ENCODE measurements at regions not wholly inside any gene's neighbourhood (a gene's known extent, or its start where the extent isn't known, plus 50 kb on each side); places are given as distances from the start of the nearest gene placed in this dataset.

GRCh38 chr12:46908936-46909635 lies 83.3 kb upstream of the SLC38A4 start:
- intact Hi-C loops (cut with DNase I; ENCODE audit: low total_unique reads), result no loop called here
- Histone ChIP-seq H3K27ac (no peak overlapping the region), H3K4me1 (no peaks in the 10 kb centered on the region), H3K9me3 (no peaks in the 10 kb centered on the region), H3K36me3 (ENCODE audit: low read depth, missing control alignments) (no peaks in the 10 kb centered on the region), H3K27me3 (no peaks in the 10 kb centered on the region), H3K4me3 (no peak overlapping the region)
- TF ChIP-seq POLR2A (IDR thresholded peaks at IDR 0.05), result no peak
- TF ChIP-seq CTCF (IDR thresholded peaks at IDR 0.05), result no peak
- 64 to 72% methylated on average over 6 of the region's 6 CpGs for WGBS, 2 donors
- no peak for DNase-seq

- 90 to 93% methylated on average over 1 of the region's 1 CpG for WGBS, 2 donors
- H3K27ac ChIP-seq, result no peak overlapping the region
- DNase-seq, result no peak
- no peaks in the 10 kb centered on the region for H3K4me1 ChIP-seq
- H3K36me3 ChIP-seq (ENCODE audit: low read depth, missing control alignments), result no peaks in the 10 kb centered on the region
- no peaks in the 10 kb centered on the region for H3K9me3 ChIP-seq
- no peak for TF ChIP-seq CTCF (IDR thresholded peaks at IDR 0.05)
- TF ChIP-seq POLR2A (IDR thresholded peaks at IDR 0.05), result no peak
- intact Hi-C loops (cut with DNase I; ENCODE audit: low total_unique reads), result no loop called here
- no peak overlapping the region for H3K4me3 ChIP-seq
- no peaks in the 10 kb centered on the region for H3K27me3 ChIP-seq
Measured at GRCh38 chr12:46910830-46911229, 85.0 kb upstream of the SLC38A4 start.

- H3K4me3 ChIP-seq, result no peak overlapping the region
- H3K9me3 ChIP-seq, result no peaks in the 10 kb centered on the region
- TF ChIP-seq POLR2A (IDR thresholded peaks at IDR 0.05) (no peak), CTCF (IDR thresholded peaks at IDR 0.05) (no peak)
- H3K4me1 ChIP-seq, result no peaks in the 10 kb centered on the region
- no peaks in the 10 kb centered on the region for H3K27me3 ChIP-seq
- DNase-seq, result no peak
- H3K27ac ChIP-seq, result no peak overlapping the region
- no peaks in the 10 kb centered on the region for H3K36me3 ChIP-seq (ENCODE audit: low read depth, missing control alignments)
- 83 to 87% methylated on average over 5 of the region's 5 CpGs for WGBS, 2 donors
- intact Hi-C loops (cut with DNase I; ENCODE audit: low total_unique reads), result no loop called here
Measured at GRCh38 chr12:46914336-46914735, 88.5 kb upstream of the SLC38A4 start.

DNA sequence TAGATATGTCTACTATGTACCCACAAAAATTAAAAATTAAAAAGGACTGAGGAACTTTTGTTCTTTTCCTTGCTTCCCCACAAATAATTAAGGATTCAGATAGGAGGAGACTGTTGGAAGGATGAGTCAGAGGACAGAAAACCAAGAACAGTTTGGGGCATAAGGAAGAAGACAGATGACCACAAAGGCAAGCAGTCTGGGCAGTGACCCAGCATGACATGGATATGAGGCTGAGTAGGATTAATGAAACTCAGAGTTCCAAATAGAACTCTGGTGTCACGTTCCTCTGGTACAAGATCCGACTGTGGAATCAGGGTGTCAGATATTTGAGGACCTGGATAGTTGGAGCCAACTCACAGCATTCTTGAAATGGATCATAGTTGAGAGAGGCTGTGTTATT lies 89.3 kb upstream of the SLC38A4 start:
- Histone ChIP-seq H3K27me3 (no peaks in the 10 kb centered on the region), H3K4me3 (no peak overlapping the region), H3K4me1 (no peaks in the 10 kb centered on the region), H3K27ac (no peak overlapping the region), H3K36me3 (ENCODE audit: low read depth, missing control alignments) (no peaks in the 10 kb centered on the region), H3K9me3 (no peaks in the 10 kb centered on the region)
- intact Hi-C loops (cut with DNase I; ENCODE audit: low total_unique reads), result no loop called here
- DNase-seq, result no peak
- TF ChIP-seq CTCF (IDR thresholded peaks at IDR 0.05) (no peak), POLR2A (IDR thresholded peaks at IDR 0.05) (no peak)
- 83% methylated on average over 2 of the region's 2 CpGs for WGBS, 2 donors

DNA sequence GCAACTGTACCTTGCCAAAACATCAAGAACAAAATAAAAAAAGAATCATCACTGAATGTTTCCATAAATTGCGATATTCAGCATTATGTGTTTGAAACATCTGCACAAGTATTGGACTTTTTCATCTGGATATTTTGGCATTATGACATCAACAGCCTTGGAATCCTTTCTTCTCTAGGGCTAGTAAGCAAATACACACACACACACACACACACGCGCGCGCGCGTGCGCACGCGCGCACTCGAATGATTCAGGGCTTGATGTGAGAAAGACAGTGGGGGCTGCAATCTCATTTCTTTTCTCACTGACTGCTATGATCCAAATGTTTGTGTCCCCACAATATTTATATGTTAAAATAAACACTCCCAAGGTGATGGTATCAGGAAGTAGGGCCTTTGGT lies 90.0 kb upstream of the SLC38A4 start:
- intact Hi-C loops (cut with DNase I; ENCODE audit: low total_unique reads), result no loop called here
- no peaks in the 10 kb centered on the region for H3K9me3 ChIP-seq
- 82 to 93% methylated on average over 7 to 12 of the region's 12 CpGs for WGBS, 2 donors
- H3K4me1 ChIP-seq, result no peaks in the 10 kb centered on the region
- no peaks in the 10 kb centered on the region for H3K36me3 ChIP-seq (ENCODE audit: low read depth, missing control alignments)
- DNase-seq, result no peak
- H3K27me3 ChIP-seq, result no peaks in the 10 kb centered on the region
- TF ChIP-seq CTCF (IDR thresholded peaks at IDR 0.05), result no peak
- no peak for TF ChIP-seq POLR2A (IDR thresholded peaks at IDR 0.05)
- no peak overlapping the region for H3K4me3 ChIP-seq
- H3K27ac ChIP-seq, result no peak overlapping the region

Measured in testis (tissue), 2 donors.